NCI-H345 treated with DMSO at 0.1 percent for 48 hours (cell line): ENCODE measurements at regions not wholly inside any gene's neighbourhood (a gene's known extent, or its start where the extent isn't known, plus 50 kb on each side); places are given as distances from the start of the nearest gene placed in this dataset.

Experiments used
- DNase-seq: peaks from one replicate; lab custom pipeline; 2025; ENCODE audit not compliant: unreplicated experiment; lab: John Stamatoyannopoulos, UW

GRCh38 chr10:129366450-129366849 is 100.6 kb upstream of the MGMT start:
- no peak for DNase-seq

GRCh38 chr10:129369566-129369965 is 97.5 kb upstream of the MGMT start:
- DNase-seq = no peak

GRCh38 chr10:129371541-129371940 is 95.5 kb upstream of the MGMT start:
- DNase-seq = no peak

- DNase-seq = no peak
Measured at GRCh38 chr10:129372172-129372571, 94.9 kb upstream of the MGMT start.

GRCh38 chr10:129373231-129373630 is 93.8 kb upstream of the MGMT start:
- DNase-seq = no peak

GRCh38 chr10:129373718-129374117 is 93.3 kb upstream of the MGMT start:
- no peak for DNase-seq

- no peak for DNase-seq
Measured at GRCh38 chr10:129375171-129375570, 91.9 kb upstream of the MGMT start.

GRCh38 chr10:129375912-129376311 is 91.1 kb upstream of the MGMT start:
- DNase-seq = no peak

GRCh38 chr10:129380279-129380678 is 86.8 kb upstream of the MGMT start:
- DNase-seq = no peak

- no peak for DNase-seq
Measured at GRCh38 chr10:129381741-129382140, 85.3 kb upstream of the MGMT start.

- no peak for DNase-seq
Measured at GRCh38 chr10:129382401-129382800, 84.6 kb upstream of the MGMT start.

- no peak for DNase-seq
Measured at GRCh38 chr10:129383651-129384050, 83.4 kb upstream of the MGMT start.

GRCh38 chr10:129385600-129385999 is 81.4 kb upstream of the MGMT start:
- DNase-seq = no peak

GRCh38 chr10:129386415-129387257 is 80.4 kb upstream of the MGMT start:
- no peak for DNase-seq

- DNase-seq = no peak
Measured at GRCh38 chr10:129387258-129387525, 79.8 kb upstream of the MGMT start.

GRCh38 chr10:129388435-129388834 is 78.6 kb upstream of the MGMT start:
- DNase-seq = no peak

GRCh38 chr10:129389194-129389593 is 77.8 kb upstream of the MGMT start:
- no peak for DNase-seq

GRCh38 chr10:129390147-129390546 is 76.9 kb upstream of the MGMT start:
- no peak for DNase-seq

GRCh38 chr10:129390726-129391125 is 76.3 kb upstream of the MGMT start:
- no peak for DNase-seq

GRCh38 chr10:129391464-129391863 is 75.6 kb upstream of the MGMT start:
- DNase-seq = no peak

GRCh38 chr10:129392855-129393254 is 74.2 kb upstream of the MGMT start:
- DNase-seq = no peak

GRCh38 chr10:129393812-129394211 is 73.2 kb upstream of the MGMT start:
- no peak for DNase-seq
